K562 (cell line): ENCODE measurements at regions not wholly inside any gene's neighbourhood (a gene's known extent, or its start where the extent isn't known, plus 50 kb on each side); places are given as distances from the start of the nearest gene placed in this dataset.
A peak's percentile ranks its signal among the peaks of the same experiment; 100 is the strongest.

Experiments used
- ATAC-seq: fragments of 200-7000 bp; cut with Tn5 transposase; 3 replicates; pipeline ENCODE4 v1.9.1; 2020; ENCODE audit warnings: moderate library complexity
- BruUV-seq: library from RNA; stranded (reverse); fragments of 400-500 nt; replicated peaks from 2 replicates; lab custom pipeline; 2021; lab: Mats Ljungman, UMichigan
- CTCF ChIA-PET: fragments of 300-600 bp; formaldehyde crosslinking; extraction: SDS; loops from one replicate; lab custom pipeline; 2021; ENCODE audit warnings: low intra/inter-chr PET ratio; lab: Yijun Ruan, JAX
- POLR2A ChIA-PET: fragments of 300-600, 350-650 bp; sonication (Branson Sonifier 250); formaldehyde crosslinking; extraction: SDS; loops from one replicate; lab custom pipeline; 2021; ENCODE audit warnings: antibody characterized with exemption, inconsistent platforms; lab: Yijun Ruan, JAX
- DNase-seq, 4 experiments: peaks; one replicate each; pipeline versions ENCODE4 v3.0.0 to v3.0.0-alpha.2; 2011 to 2018; ENCODE audit warnings: low spot score in 3 of 4, mixed read lengths in 3 of 4; ENCODE audit errors: extremely low read depth in 1 of 4
- FAIRE-seq: peaks from 2 replicates; lab custom pipeline; 2011; peaks lifted over from hg19 to GRCh38; lab: Jason Lieb, UNC
- H2AFZ ChIP-seq: 2 replicates; pipeline ENCODE4 v1.6.0; 2011; ENCODE audit warnings: low read depth, low read length, control low read depth, inconsistent platforms
- H3K27ac ChIP-seq: fragments of 200-600 bp; 3 replicates; pipeline ENCODE4 v1.8.0; 2011; ENCODE audit warnings: low read depth, mild to moderate bottlenecking, control low read depth, inconsistent platforms, low read length, moderate library complexity, mixed read lengths; ENCODE audit errors: extremely low read depth
- H3K27me3 ChIP-seq, 2 experiments: fragments of 300-600 bp in 1 of 2; 2 replicates in 1 of 2; 3 replicates in 1 of 2; pipeline versions ENCODE4 v1.6.0 to v1.8.0; 2011; ENCODE audit warnings: inconsistent platforms in 2 of 2, low read length in 2 of 2, mild to moderate bottlenecking in 1 of 2, mixed read lengths in 1 of 2, moderate library complexity in 1 of 2; ENCODE audit not compliant: control insufficient read depth in 2 of 2, insufficient read depth in 2 of 2
- H3K36me3 ChIP-seq: fragments of 300-600 bp; 3 replicates; pipeline ENCODE4 v1.8.0; 2011; ENCODE audit warnings: mild to moderate bottlenecking, low read length, inconsistent platforms; ENCODE audit not compliant: control insufficient read depth, insufficient read depth
- H3K4me1 ChIP-seq, 2 experiments: fragments of 200-600 bp in 1 of 2; replicated peaks in 1 of 2; 2 replicates in 1 of 2; 3 replicates in 1 of 2; pipeline versions ENCODE4 v1.5.1 to v1.8.0; 2011; ENCODE audit warnings: inconsistent platforms in 2 of 2, low read length in 2 of 2, mild to moderate bottlenecking in 1 of 2, mixed read lengths in 1 of 2, moderate library complexity in 1 of 2; ENCODE audit not compliant: control insufficient read depth in 2 of 2, insufficient read depth in 2 of 2
- H3K4me2 ChIP-seq: 2 replicates; pipeline ENCODE4 v1.6.1; 2011; ENCODE audit warnings: low read length, control low read depth, inconsistent platforms, mixed read lengths; ENCODE audit not compliant: insufficient read depth
- H3K4me3 ChIP-seq: fragments of 200-600 bp; sonication (generic), shearing (Covaris generic); 2 replicates; pipeline ENCODE4 v1.5.1; 2016; ENCODE audit warnings: control low read depth, inconsistent platforms
- H3K79me2 ChIP-seq: fragments of 200-600 bp; 3 replicates; pipeline ENCODE4 v1.8.0; 2011; ENCODE audit warnings: low read length, inconsistent platforms; ENCODE audit not compliant: control insufficient read depth, insufficient read depth
- H3K9ac ChIP-seq, 2 experiments: 2 replicates each; pipeline versions ENCODE4 v1.6.0 to v1.6.1; 2011; ENCODE audit warnings: low read depth in 2 of 2, low read length in 2 of 2, control low read depth in 1 of 2, inconsistent platforms in 1 of 2, mild to moderate bottlenecking in 1 of 2, mixed read lengths in 1 of 2; ENCODE audit not compliant: insufficient read depth in 1 of 2
- H3K9me1 ChIP-seq: one replicate; pipeline ENCODE4 v1.6.0; 2011; ENCODE audit warnings: inconsistent platforms, mild to moderate bottlenecking, low read length, moderate library complexity; ENCODE audit not compliant: control insufficient read depth, insufficient read depth
- H3K9me3 ChIP-seq: replicated peaks from 2 replicates; pipeline ENCODE4 v1.5.1; 2011; ENCODE audit warnings: low read depth, low read length, inconsistent platforms; ENCODE audit not compliant: control insufficient read depth, insufficient read depth
- H4K20me1 ChIP-seq: replicated peaks from 2 replicates; pipeline ENCODE4 v1.6.1; 2011; ENCODE audit warnings: low read length, inconsistent platforms, mixed read lengths; ENCODE audit not compliant: control insufficient read depth, insufficient read depth
- ATF3 ChIP-seq, 2 experiments: fragments of 450-650 bp in 1 of 2; sonication (generic) in 1 of 2; formaldehyde crosslinking in 1 of 2; IDR thresholded peaks in 1 of 2; conservative IDR thresholded peaks in 1 of 2; 2 replicates each; pipeline versions ENCODE4 v1.6.1 to v1.8.1; 2016 to 2023; ENCODE audit warnings: mild to moderate bottlenecking in 2 of 2, moderate library complexity in 2 of 2, inconsistent platforms in 1 of 2, missing genetic modification reagents in 1 of 2
- BRCA1 ChIP-seq, 2 experiments: fragments of 450-650 bp in 1 of 2; sonication (generic) in 1 of 2; formaldehyde crosslinking in 1 of 2; IDR thresholded peaks; 2 replicates each; pipeline versions ENCODE4 v1.5.0 to v1.6.1; 2017 to 2020; ENCODE audit warnings: mild to moderate bottlenecking in 1 of 2, missing genetic modification reagents in 1 of 2
- E4F1 ChIP-seq: fragments of 250-450 bp; sonication (Bioruptor Pico); IDR thresholded peaks from 2 replicates; pipeline ENCODE4 v1.5.0; 2021; ENCODE audit warnings: mild to moderate bottlenecking, borderline replicate concordance
- FOXP1 ChIP-seq: sonication (generic); formaldehyde crosslinking; IDR thresholded peaks from 2 replicates; pipeline ENCODE4 v1.8.0; 2022; ENCODE audit warnings: mild to moderate bottlenecking, missing genetic modification reagents
- MCM3 ChIP-seq: fragments of 450-650 bp; IDR thresholded peaks from 2 replicates; pipeline ENCODE4 v1.6.1; 2016
- NFIC ChIP-seq: fragments of 450-650 bp; IDR thresholded peaks from 2 replicates; pipeline ENCODE4 v1.6.1; 2017; ENCODE audit warnings: mild to moderate bottlenecking, inconsistent platforms
- RBBP5 ChIP-seq: fragments of 200-600 bp; sonication (generic); IDR thresholded peaks from 2 replicates; pipeline ENCODE4 v1.6.1; 2012; ENCODE audit warnings: borderline replicate concordance, mild to moderate bottlenecking, low read length, control low read depth, inconsistent platforms; ENCODE audit not compliant: insufficient read depth, poor library complexity, severe bottlenecking
- SRF ChIP-seq, 2 experiments: fragments of 250-450, 450-650 bp in 1 of 2; sonication (Bioruptor Pico) in 1 of 2; sonication (generic) in 1 of 2; formaldehyde crosslinking; IDR thresholded peaks; 2 replicates each; pipeline versions ENCODE4 v1.5.0 to v1.5.1; 2020 to 2022; ENCODE audit warnings: mild to moderate bottlenecking in 1 of 2, missing genetic modification reagents in 1 of 2
- ZBTB7A ChIP-seq: IDR thresholded peaks from 2 replicates; pipeline ENCODE4 v1.6.1; 2011; ENCODE audit warnings: low read depth, mild to moderate bottlenecking, low read length, moderate library complexity, borderline replicate concordance; ENCODE audit not compliant: control insufficient read depth
- ZNF384 ChIP-seq: IDR thresholded peaks from 2 replicates; pipeline ENCODE4 v1.6.1; 2012; ENCODE audit warnings: low read depth, low read length, improper control_type of control experiment
- WGBS: fragments of 100-300 bp; shearing (Covaris generic); methylation state at CpG from one replicate; pipeline ENCODE4 v1.1.6; 2016; ENCODE audit warnings: low coverage, mixed read lengths; ENCODE audit not compliant: insufficient coverage; ENCODE audit errors: missing lambda C conversion rate; 5-methylcytosine and 5-hydroxymethylcytosine counted together
- in situ Hi-C: fragments of 300-500 bp; cut with MboI; formaldehyde crosslinking; loops from 4 replicates; pipeline ENCODE4 v1.15.0; 2018; ENCODE audit warnings: inconsistent platforms, mixed read lengths
- intact Hi-C: fragments of 100-400 bp; cut with micrococcal nuclease; formaldehyde crosslinking; loops from 2 replicates; pipeline ENCODE4 v1.14.2; 2022
- TF ChIP-seq, protein P1 (sequence below): fragments of 250-450 bp; sonication (Bioruptor Pico); IDR thresholded peaks from 2 replicates; pipeline ENCODE4 v1.4.0; 2020

GRCh38 chr16:85451641-85452363, 161.3 kb upstream of the GSE1 start (continued):
- TF ChIP-seq FOXP1 (CRISPR knock-in tag) (no peak), BRCA1 (IDR thresholded peaks at IDR 0.05) (no peak), BRCA1 (CRISPR knock-in tag; IDR thresholded peaks at IDR 0.05) (no peak)

GRCh38 chr16:85452364-85453193, 160.5 kb upstream of the GSE1 start:
- no peak for DNase-seq
- Histone ChIP-seq H3K9me1 (no peaks in the 10 kb centered on the region), H3K27ac (no peak overlapping the region)
- POLR2A ChIA-PET, result interaction anchor here (0.6 to 1.7 kb wide), 8 partner anchors 9 to 272 kb away, joined by 3 to 6 read pairs (median 4); no protein-coding TSS in a partner anchor
- TF ChIP-seq RBBP5 (peak; percentile 20), MCM3 (no peak), E4F1 (no peak), ZNF384 (no peak), ZBTB7A (0 out of 2 replicates have a peak, but pooled peaks have one; percentile 26), SRF (CRISPR knock-in tag; IDR thresholded peaks at IDR 0.05) (peak in 1 of 2 experiments; percentile 42; a peak in 1 of 4 replicates), ATF3 (IDR thresholded peaks at IDR 0.05) (0 out of 2 replicates have a peak, but pooled peaks have one; percentile 13), ATF3 (CRISPR knock-in tag; conservative IDR thresholded peaks at IDR 0.05) (no peak), NFIC (peak; percentile 54)
- TF ChIP-seq, protein P1, sequence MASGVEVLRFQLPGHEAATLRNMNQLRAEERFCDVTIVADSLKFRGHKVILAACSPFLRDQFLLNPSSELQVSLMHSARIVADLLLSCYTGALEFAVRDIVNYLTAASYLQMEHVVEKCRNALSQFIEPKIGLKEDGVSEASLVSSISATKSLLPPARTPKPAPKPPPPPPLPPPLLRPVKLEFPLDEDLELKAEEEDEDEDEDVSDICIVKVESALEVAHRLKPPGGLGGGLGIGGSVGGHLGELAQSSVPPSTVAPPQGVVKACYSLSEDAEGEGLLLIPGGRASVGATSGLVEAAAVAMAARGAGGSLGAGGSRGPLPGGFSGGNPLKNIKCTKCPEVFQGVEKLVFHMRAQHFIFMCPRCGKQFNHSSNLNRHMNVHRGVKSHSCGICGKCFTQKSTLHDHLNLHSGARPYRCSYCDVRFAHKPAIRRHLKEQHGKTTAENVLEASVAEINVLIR (CRISPR knock-in tag), result no peak
- TF ChIP-seq, all 486 proteins: peak for 5
- BruUV-seq, result no TSS peak
- ATAC-seq (no peak), FAIRE-seq (no peak)
- peak overlapping the region in 1 of 2 experiments; percentile 78; a peak in 2 of 4 replicates for H3K9ac ChIP-seq
- no peak overlapping the region for H2AFZ ChIP-seq
- H3K79me2 ChIP-seq, result no peaks in the 10 kb centered on the region
- no peaks in the 10 kb centered on the region for H3K27me3 ChIP-seq
- H3K36me3 ChIP-seq, result no peaks in the 10 kb centered on the region
- in situ Hi-C loops, result no loop called here
- H3K4me3 ChIP-seq, result no peak overlapping the region
- H4K20me1 ChIP-seq, result peaks cover 11% of the 10 kb centered on the region; the same call in 1 of the 2 replicates
- peaks cover 9 to 73% of the 10 kb centered on the region in 2 experiments; a peak in 4 of 5 replicates for H3K4me1 ChIP-seq
- CTCF ChIA-PET, result no interaction called here
- WGBS, result 51% methylated on average over 20 of the region's 20 CpGs
- no peaks in the 10 kb centered on the region for H3K9me3 ChIP-seq
- intact Hi-C loops, result no loop called here
- H3K4me2 ChIP-seq, result no peak overlapping the region
